ENCODE measurements at regions not wholly inside any gene's neighbourhood (a gene's known extent, or its start where the extent isn't known, plus 50 kb on each side); places are given as distances from the start of the nearest gene placed in this dataset.

GRCh38 chr6:50259903-50260302, 210.2 kb upstream of the DEFB112 start:
- Histone ChIP-seq H3K9ac (ENCODE audit: insufficient read depth, low read length, poor library complexity, severe bottlenecking) (no peak overlapping the region), H3K36me3 (replicated peaks in 1 of 2; ENCODE audit: control insufficient read depth in 1 of 2, insufficient read depth in 2 of 2, low read length in 2 of 2) (no peaks in the 10 kb centered on the region), H3K4me2 (replicated peaks; ENCODE audit: extremely low read depth, low read length, poor library complexity, severe bottlenecking) (no peak overlapping the region), H3K27ac (ENCODE audit: low read depth in 1 of 2, low read length in 2 of 2) (no peak overlapping the region), H3K4me3 (replicated peaks in 1 of 3; ENCODE audit: low read depth in 2 of 3, low read length in 3 of 3) (no peak overlapping the region), H3K79me2 (ENCODE audit: insufficient read depth, low read length) (no peaks in the 10 kb centered on the region), H4K20me1 (ENCODE audit: insufficient read depth, low read length) (no peaks in the 10 kb centered on the region), H3K27me3 (ENCODE audit: control insufficient read depth in 2 of 2, insufficient read depth in 2 of 2, low read length in 2 of 2) (no peaks in the 10 kb centered on the region), H3K9me3 (replicated peaks in 1 of 2; ENCODE audit: control insufficient read depth in 1 of 2, insufficient read depth in 1 of 2, low read length in 2 of 2) (peaks cover 11 to 28% of the 10 kb centered on the region in 2 donors), H3K4me1 (ENCODE audit: control insufficient read depth in 1 of 2, insufficient read depth in 2 of 2, low read length in 2 of 2) (no peaks in the 10 kb centered on the region), H2AFZ (ENCODE audit: insufficient read depth, low read depth, low read length, poor library complexity, severe bottlenecking) (no peak overlapping the region)
- WGBS (ENCODE audit: insufficient coverage), result 80% methylated on average over 1 of the region's 2 CpGs
- Mint-ChIP-seq H3K9me3 (peaks cover 8 to 17% (median 12%) of the 10 kb centered on the region in 7 donors), H3K27me3 (ENCODE audit: low read depth in 3 of 3) (peaks cover 0 to 3% (median 2%) of the 10 kb centered on the region in 3 donors), H3K4me3 (no peak overlapping the region), H3K27ac (peak overlapping the region in 1 of 7 donors; percentile 33), H3K4me1 (no peaks in the 10 kb centered on the region), H3K36me3 (no peaks in the 10 kb centered on the region)
- no peak for DNase-seq
- intact Hi-C loops (cut with micrococcal nuclease), result no loop called here
- no peak for TF ChIP-seq CTCF (IDR thresholded peaks at IDR 0.05)

DNA sequence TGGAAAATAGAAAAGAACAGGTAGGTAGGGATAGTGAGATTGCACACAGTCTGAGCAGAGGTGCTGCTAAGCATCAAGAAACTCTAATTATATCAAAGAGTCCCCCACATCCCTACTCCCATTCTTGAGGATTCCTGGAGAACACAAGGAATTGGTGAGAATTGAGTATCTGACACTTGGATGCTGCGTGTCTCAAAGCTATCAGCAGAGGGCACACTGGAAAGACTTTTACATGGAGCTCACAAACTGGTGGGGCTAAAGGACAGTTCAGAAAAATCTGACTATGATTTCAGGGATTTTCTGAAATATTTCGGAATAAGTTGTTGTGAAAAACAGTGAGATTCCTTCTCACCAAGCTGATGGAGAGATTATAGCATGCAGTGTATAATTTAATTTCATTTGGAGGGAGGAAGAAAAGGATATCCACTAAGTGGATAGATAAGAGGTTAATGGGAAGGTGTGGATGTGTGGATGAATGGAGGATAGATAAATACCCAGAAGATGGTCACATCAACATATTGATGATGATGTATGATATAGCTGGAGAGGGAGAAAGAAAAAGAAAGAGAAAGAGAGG, 215.4 kb upstream of the DEFB112 start:
- no peak overlapping the region for H3K4me3 ChIP-seq (replicated peaks in 1 of 3; ENCODE audit: low read depth in 2 of 3, low read length in 3 of 3)
- H3K27ac ChIP-seq (ENCODE audit: low read depth in 1 of 2, low read length in 2 of 2), result no peak overlapping the region
- intact Hi-C loops (cut with micrococcal nuclease), result no loop called here
- DNase-seq, result no peak
- TF ChIP-seq CTCF (IDR thresholded peaks at IDR 0.05), result no peak
- H3K4me2 ChIP-seq (replicated peaks; ENCODE audit: extremely low read depth, low read length, poor library complexity, severe bottlenecking), result no peak overlapping the region
- H3K4me1 ChIP-seq (ENCODE audit: control insufficient read depth in 1 of 2, insufficient read depth in 2 of 2, low read length in 2 of 2), result no peaks in the 10 kb centered on the region
- Mint-ChIP-seq H3K36me3 (no peaks in the 10 kb centered on the region), H3K4me3 (no peak overlapping the region), H3K27ac (no peak overlapping the region), H3K9me3 (peaks cover 4 to 7% (median 5%) of the 10 kb centered on the region in 7 donors), H3K4me1 (no peaks in the 10 kb centered on the region), H3K27me3 (ENCODE audit: low read depth in 3 of 3) (peaks cover 0 to 3% (median 0%) of the 10 kb centered on the region in 3 donors)
- no peak overlapping the region for H2AFZ ChIP-seq (ENCODE audit: insufficient read depth, low read depth, low read length, poor library complexity, severe bottlenecking)
- no peaks in the 10 kb centered on the region for H3K79me2 ChIP-seq (ENCODE audit: insufficient read depth, low read length)
- H4K20me1 ChIP-seq (ENCODE audit: insufficient read depth, low read length), result no peaks in the 10 kb centered on the region
- WGBS (ENCODE audit: insufficient coverage), result 40% methylated on average over 1 of the region's 2 CpGs
- no peaks in the 10 kb centered on the region for H3K27me3 ChIP-seq (ENCODE audit: control insufficient read depth in 2 of 2, insufficient read depth in 2 of 2, low read length in 2 of 2)
- H3K9me3 ChIP-seq (replicated peaks in 1 of 2; ENCODE audit: control insufficient read depth in 1 of 2, insufficient read depth in 1 of 2, low read length in 2 of 2), result peaks cover 4 to 17% of the 10 kb centered on the region in 2 donors
- no peaks in the 10 kb centered on the region for H3K36me3 ChIP-seq (replicated peaks in 1 of 2; ENCODE audit: control insufficient read depth in 1 of 2, insufficient read depth in 2 of 2, low read length in 2 of 2)
- no peak overlapping the region for H3K9ac ChIP-seq (ENCODE audit: insufficient read depth, low read length, poor library complexity, severe bottlenecking)
